Heart right ventricle (tissue), 16 donors: ENCODE measurements at regions not wholly inside any gene's neighbourhood (a gene's known extent, or its start where the extent isn't known, plus 50 kb on each side); places are given as distances from the start of the nearest gene placed in this dataset.

Experiments used
- ATAC-seq, 8 donors: fragments of 200-7000 bp; cut with Tn5 transposase; one replicate each; pipeline ENCODE4 v1.9.1; 2020; ENCODE audit warnings: mild to moderate bottlenecking in 8 of 8, moderate library complexity in 8 of 8, moderate number of reproducible peaks in 1 of 8
- DNase-seq, 2 donors: peaks; one replicate each; pipeline ENCODE4 v3.0.0-alpha.2; 2020
- H3K27ac ChIP-seq, 10 donors: fragments of 200-600 bp; sonication (generic) in 2 of 10; one replicate each; pipeline versions ENCODE4 v1.5.0 to v1.8.0; 2020 to 2022; ENCODE audit warnings: mild to moderate bottlenecking in 3 of 10
- H3K27me3 ChIP-seq, 7 donors: fragments of 200-600 bp; one replicate each; pipeline ENCODE4 v1.8.0; 2021 to 2022; ENCODE audit warnings: mild to moderate bottlenecking in 2 of 7
- H3K36me3 ChIP-seq, 9 donors: fragments of 200-600 bp; sonication (generic) in 1 of 9; one replicate each; pipeline versions ENCODE4 v1.5.0 to v1.8.0; 2020 to 2022; ENCODE audit warnings: mild to moderate bottlenecking in 2 of 9
- H3K4me1 ChIP-seq, 9 donors: fragments of 200-600 bp; sonication (generic) in 1 of 9; one replicate each; pipeline versions ENCODE4 v1.5.0 to v1.8.0; 2020 to 2022; ENCODE audit warnings: mild to moderate bottlenecking in 4 of 9
- H3K4me3 ChIP-seq, 10 donors: fragments of 200-600 bp; sonication (generic) in 2 of 10; one replicate each; pipeline versions ENCODE4 v1.5.0 to v1.8.0; 2020 to 2022; ENCODE audit warnings: mild to moderate bottlenecking in 7 of 10, moderate library complexity in 2 of 10
- H3K9me3 ChIP-seq, 11 donors: fragments of 200-600 bp in 10 of 11; sonication (generic) in 2 of 11; one replicate each; pipeline versions ENCODE4 v1.5.0 to v1.8.0; 2013 to 2022; ENCODE audit warnings: mild to moderate bottlenecking in 2 of 11, control low read depth in 1 of 11, moderate library complexity in 1 of 11
- WGBS, 2 donors: extraction: QIAGEN DNeasy Blood & Tissue Kit; methylation state at CpG; one replicate each; pipeline ENCODE4 v1.1.7; 2013; ENCODE audit warnings: inconsistent platforms in 1 of 2; 5-methylcytosine and 5-hydroxymethylcytosine counted together
- intact Hi-C, 10 donors: fragments of 100-400 bp; cut with DNase I; formaldehyde crosslinking; loops; one replicate each; pipeline versions ENCODE4 v1.11.1 to v1.14.2; 2022
- TF ChIP-seq, protein P1 (sequence below), 9 donors: fragments of 200-600 bp; sonication (generic) in 2 of 9; IDR thresholded peaks; one replicate each; pipeline versions ENCODE4 v1.5.0 to v1.8.0; 2021 to 2022; ENCODE audit warnings: antibody characterized with exemption in 9 of 9, mild to moderate bottlenecking in 5 of 9, moderate library complexity in 1 of 9
- donor health status: Arrhythmogenic right ventricular cardiomyopathy.
- donor health status: ischemic (EF 13 %, LVEDD 7.1; RV severe dilation, severe dysfunction).
- donor health status: healthy with polysubstance abuse.
- donor health status: DM: no; HTN: yes; CAD: no.
- donor health status: DM: no; HTN: no; CAD: no.
- donor health status: ischemic (EF 25% LVEDD 6.9; RV normal size, moderate dysfunction).
- donor health status: ischemic (EF 25% LVEDD 5.7; RV mildly dilated, moderate dysfunction).
- donor health status: healthy.
- donor health status: DM: yes; HTN: yes; CAD: no.
- donor health status: Ischemic cardiomyopathy.
- donor health status: ischemic (EF 35%, LVEDD 5.7; RV mildly dilated, moderate dysfunction).
- donor health status: nonischemic (EF 11% LVEDD 7.7; RV severe dilation, severe dysfunction).
- donor health status: DM: yes; HTN: yes; CAD: no.
- donor health status: PGD.
- donor health status: ischemic (EF 29% LVEDD 5.4; RV normal size, mild dysfunction).
- donor health status: nonischemic (EF 23%, LVEDD 6.1; RV moderate dilation, normal function).

DNA sequence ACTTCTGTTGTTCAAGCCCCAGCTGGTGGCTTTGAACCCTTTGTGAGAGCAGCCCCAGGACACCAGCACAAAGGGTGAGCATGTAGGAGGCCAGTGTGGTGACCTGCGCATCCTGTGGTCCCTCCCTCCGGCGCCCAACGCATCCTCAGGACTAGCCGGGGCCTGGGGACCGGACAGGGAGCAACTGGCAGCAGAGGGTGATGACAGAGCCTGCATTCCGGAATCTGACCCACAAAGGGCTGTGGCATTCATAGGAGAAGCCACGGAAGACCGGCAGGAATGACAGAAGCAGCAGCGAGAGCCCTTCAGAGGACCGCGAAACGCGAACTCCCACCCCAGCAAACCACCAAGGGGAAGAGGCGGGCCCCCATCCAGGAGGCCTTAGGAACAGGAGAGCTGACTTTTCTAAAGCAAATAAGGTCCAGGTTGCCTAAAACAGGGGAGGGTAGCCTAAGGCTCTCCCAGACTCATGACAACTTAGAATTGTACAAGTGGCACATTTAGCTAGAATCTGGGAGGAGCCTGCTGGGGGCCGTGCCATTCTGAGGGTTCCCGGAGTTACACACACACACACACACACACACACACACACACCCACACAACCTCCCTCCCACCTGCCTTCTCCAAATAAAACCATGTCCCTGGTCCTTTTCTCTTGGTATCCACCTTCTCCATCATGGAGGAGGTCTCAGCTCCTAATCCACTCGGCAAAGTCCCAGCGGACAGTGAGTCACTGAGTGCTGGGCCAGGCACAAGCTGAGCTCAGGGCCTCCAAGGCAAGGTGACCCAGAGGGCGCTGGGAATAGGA is 232.7 kb downstream of the CTTN start:
- Histone ChIP-seq H3K9me3 (no peaks in the 10 kb centered on the region), H3K4me3 (no peak overlapping the region), H3K27ac (no peak overlapping the region), H3K27me3 (peaks cover 0 to 15% (median 0%) of the 10 kb centered on the region in 7 donors), H3K36me3 (no peaks in the 10 kb centered on the region), H3K4me1 (peaks cover 0 to 19% (median 4%) of the 10 kb centered on the region in 9 donors)
- WGBS, 2 donors, result 65 to 73% methylated on average over 20 of the region's 20 CpGs
- intact Hi-C loops, result no loop called here
- no peak for DNase-seq
- TF ChIP-seq, protein P1, sequence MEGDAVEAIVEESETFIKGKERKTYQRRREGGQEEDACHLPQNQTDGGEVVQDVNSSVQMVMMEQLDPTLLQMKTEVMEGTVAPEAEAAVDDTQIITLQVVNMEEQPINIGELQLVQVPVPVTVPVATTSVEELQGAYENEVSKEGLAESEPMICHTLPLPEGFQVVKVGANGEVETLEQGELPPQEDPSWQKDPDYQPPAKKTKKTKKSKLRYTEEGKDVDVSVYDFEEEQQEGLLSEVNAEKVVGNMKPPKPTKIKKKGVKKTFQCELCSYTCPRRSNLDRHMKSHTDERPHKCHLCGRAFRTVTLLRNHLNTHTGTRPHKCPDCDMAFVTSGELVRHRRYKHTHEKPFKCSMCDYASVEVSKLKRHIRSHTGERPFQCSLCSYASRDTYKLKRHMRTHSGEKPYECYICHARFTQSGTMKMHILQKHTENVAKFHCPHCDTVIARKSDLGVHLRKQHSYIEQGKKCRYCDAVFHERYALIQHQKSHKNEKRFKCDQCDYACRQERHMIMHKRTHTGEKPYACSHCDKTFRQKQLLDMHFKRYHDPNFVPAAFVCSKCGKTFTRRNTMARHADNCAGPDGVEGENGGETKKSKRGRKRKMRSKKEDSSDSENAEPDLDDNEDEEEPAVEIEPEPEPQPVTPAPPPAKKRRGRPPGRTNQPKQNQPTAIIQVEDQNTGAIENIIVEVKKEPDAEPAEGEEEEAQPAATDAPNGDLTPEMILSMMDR (IDR thresholded peaks at IDR 0.05), result no peak
- ATAC-seq, result no peak

DNA sequence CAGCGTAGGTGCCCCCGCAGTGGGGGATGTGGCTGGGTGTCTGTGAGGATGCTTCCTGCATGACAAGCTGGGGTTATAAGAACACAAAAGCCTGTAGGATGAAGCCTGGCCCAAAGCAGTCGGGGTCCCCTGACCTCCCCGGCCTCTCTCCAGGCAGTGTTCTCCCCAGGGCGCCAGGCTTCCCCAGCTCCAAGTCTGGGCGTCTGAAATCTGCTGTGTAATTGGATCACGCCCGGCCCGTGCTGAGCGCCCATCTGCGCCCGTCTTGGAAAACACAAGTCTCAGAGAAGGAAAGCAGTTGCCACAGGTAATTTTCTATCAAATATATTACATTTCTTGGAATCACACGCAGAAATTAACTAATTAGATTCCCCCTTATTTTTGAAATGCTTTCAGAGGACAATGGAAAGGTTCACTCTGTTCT is 233.3 kb downstream of the CTTN start:
- no peak overlapping the region for H3K27ac ChIP-seq
- H3K36me3 ChIP-seq, result no peaks in the 10 kb centered on the region
- H3K4me3 ChIP-seq, result no peak overlapping the region
- H3K4me1 ChIP-seq, result peaks cover 0 to 19% (median 4%) of the 10 kb centered on the region in 9 donors
- WGBS, 2 donors, result 84 to 85% methylated on average over 13 of the region's 13 CpGs
- intact Hi-C loops, result no loop called here
- DNase-seq (no peak), ATAC-seq (no peak)
- TF ChIP-seq, protein P1 (IDR thresholded peaks at IDR 0.05), result no peak
- H3K9me3 ChIP-seq, result no peaks in the 10 kb centered on the region
- peaks cover 0 to 15% (median 0%) of the 10 kb centered on the region in 7 donors for H3K27me3 ChIP-seq

DNA sequence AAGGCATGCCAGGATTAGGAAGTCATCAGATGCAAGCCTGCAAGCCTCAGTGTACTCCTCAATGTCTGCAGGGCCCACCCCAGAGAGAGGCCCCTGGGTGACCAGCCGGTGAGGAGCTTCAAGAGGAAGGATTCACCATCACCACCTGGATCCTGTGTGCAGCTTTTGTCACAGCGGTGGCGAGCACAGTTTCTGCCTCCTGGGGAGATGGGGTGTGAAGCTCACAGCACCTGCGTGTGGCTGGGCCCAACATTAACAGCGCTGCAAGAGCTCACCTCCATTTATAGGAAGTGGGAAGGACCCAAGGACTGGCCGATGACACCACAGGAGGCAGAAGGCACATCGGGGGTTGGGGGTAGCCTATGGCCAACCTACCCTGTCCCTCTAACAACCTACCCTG is 235.3 kb downstream of the CTTN start:
- intact Hi-C loops, result no loop called here
- H3K4me1 ChIP-seq, result peaks cover 0 to 10% (median 4%) of the 10 kb centered on the region in 9 donors
- no peaks in the 10 kb centered on the region for H3K9me3 ChIP-seq
- TF ChIP-seq, protein P1 (IDR thresholded peaks at IDR 0.05), result no peak
- 70 to 71% methylated on average over 7 of the region's 7 CpGs for WGBS, 2 donors
- H3K27me3 ChIP-seq, result peaks cover 0 to 11% (median 4%) of the 10 kb centered on the region in 7 donors
- no peak overlapping the region for H3K27ac ChIP-seq
- DNase-seq (no peak), ATAC-seq (no peak)
- H3K4me3 ChIP-seq, result no peak overlapping the region
- no peaks in the 10 kb centered on the region for H3K36me3 ChIP-seq

DNA sequence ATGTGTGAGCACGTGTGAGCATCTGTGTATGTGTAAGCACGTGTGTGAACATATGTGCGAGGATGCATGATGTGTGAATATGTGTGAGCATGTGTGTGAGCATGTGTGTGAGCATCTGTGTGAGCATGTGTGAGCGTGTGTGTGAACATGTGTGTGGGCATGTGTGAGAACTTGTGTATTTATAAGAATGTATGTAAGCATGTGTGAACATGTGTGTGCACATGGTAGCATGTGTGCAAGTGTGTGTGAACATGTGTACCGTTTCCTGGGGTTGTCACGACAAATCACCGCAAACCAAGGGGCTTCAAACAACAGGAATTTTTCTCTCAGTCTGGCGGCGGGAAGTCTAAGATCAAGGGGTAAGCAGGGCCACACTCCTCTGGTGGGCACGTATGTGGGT is 238.3 kb downstream of the CTTN start:
- Histone ChIP-seq H3K4me1 (no peaks in the 10 kb centered on the region), H3K27ac (no peak overlapping the region), H3K27me3 (peaks cover 0 to 28% (median 4%) of the 10 kb centered on the region in 7 donors), H3K36me3 (no peaks in the 10 kb centered on the region), H3K9me3 (no peaks in the 10 kb centered on the region), H3K4me3 (no peak overlapping the region)
- 86 to 93% methylated on average over 10 of the region's 10 CpGs for WGBS, 2 donors
- ATAC-seq, result no peak
- TF ChIP-seq, protein P1 (IDR thresholded peaks at IDR 0.05), result no peak
- DNase-seq, result no peak
- intact Hi-C loops, result no loop called here
